ENCODE measurements at regions not wholly inside any gene's neighbourhood (a gene's known extent, or its start where the extent isn't known, plus 50 kb on each side); places are given as distances from the start of the nearest gene placed in this dataset.
A peak's percentile ranks its signal among the peaks of the same experiment; 100 is the strongest.
"Not testable (repeated sequence)": the region's sequence is repeated elsewhere in the genome, so short reads cannot be mapped to it uniquely, and the experiment has no call there.

DNA sequence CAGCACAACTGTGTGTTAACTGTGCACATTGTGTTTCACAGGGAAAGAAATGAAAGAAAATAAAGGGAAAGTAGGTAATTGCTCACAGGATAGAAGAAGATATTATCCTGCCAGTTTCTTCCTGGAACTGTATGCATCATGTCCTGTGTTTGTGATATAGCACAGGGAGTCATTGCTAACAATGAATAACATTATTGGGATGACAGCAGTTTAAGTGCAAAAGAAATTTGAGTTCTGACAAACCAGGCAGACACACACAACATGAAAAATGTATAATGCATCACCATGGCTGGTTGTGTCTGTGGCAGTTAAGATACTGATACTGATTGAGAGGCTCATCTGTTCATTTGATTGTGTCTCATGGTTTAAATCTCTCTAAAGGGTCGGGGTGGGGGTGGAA, 145.4 kb downstream of the SPATA31D1 start:
- DNase-seq (ENCODE audit: low read depth), result peak; percentile 6
- no peak overlapping the region for H3K4me3 ChIP-seq (ENCODE audit: low read length)
- TF ChIP-seq, protein P1, sequence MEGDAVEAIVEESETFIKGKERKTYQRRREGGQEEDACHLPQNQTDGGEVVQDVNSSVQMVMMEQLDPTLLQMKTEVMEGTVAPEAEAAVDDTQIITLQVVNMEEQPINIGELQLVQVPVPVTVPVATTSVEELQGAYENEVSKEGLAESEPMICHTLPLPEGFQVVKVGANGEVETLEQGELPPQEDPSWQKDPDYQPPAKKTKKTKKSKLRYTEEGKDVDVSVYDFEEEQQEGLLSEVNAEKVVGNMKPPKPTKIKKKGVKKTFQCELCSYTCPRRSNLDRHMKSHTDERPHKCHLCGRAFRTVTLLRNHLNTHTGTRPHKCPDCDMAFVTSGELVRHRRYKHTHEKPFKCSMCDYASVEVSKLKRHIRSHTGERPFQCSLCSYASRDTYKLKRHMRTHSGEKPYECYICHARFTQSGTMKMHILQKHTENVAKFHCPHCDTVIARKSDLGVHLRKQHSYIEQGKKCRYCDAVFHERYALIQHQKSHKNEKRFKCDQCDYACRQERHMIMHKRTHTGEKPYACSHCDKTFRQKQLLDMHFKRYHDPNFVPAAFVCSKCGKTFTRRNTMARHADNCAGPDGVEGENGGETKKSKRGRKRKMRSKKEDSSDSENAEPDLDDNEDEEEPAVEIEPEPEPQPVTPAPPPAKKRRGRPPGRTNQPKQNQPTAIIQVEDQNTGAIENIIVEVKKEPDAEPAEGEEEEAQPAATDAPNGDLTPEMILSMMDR (IDR thresholded peaks at IDR 0.05; ENCODE audit: insufficient read depth, low read depth, low read length, missing control alignments), result no peak

DNA sequence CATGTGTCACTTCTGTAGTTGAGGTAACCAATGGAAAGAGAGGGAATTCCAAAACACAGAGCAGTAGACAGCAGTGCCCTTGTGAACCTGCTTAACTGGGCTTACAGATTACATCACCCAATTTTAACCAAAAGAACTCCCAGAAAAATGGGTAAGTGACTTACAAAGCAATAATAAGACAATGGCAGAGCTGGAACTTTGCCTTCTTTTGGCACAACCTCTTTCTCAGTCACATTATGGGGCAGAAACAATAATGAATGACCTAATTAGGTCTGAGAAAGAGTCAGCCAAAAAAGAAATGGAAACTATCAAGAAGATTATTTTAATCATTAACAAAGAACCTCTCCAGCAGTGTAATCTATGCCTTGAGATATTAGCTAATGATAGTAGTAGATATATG, 146.5 kb downstream of the SPATA31D1 start:
- TF ChIP-seq, protein P1 (IDR thresholded peaks at IDR 0.05; ENCODE audit: insufficient read depth, low read depth, low read length, missing control alignments), result no peak
- no peak for DNase-seq (ENCODE audit: low read depth)
- no peak overlapping the region for H3K4me3 ChIP-seq (ENCODE audit: low read length)

DNA sequence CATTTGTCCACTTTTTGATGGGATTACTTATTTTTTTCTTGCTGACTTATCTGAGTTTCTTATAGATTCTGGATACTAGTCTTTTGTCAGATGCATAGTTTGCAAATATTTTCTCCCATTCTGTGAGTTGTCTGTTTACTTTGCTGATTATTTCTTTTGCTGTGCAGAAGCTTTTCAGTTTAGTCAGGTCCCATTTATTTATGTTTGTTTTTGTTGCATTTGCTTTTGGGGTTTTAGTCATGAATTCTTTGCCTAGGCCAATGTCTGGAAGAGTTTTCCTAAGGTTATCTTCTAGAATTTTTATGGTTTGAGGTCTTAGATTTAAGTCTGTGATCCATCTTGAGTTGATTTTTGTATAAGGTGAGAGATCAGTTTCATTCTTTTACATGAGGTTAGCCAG, 149.5 kb downstream of the SPATA31D1 start:
- DNase-seq (ENCODE audit: low read depth); H3K4me3 ChIP-seq (ENCODE audit: low read length): not testable (repeated sequence)

DNA sequence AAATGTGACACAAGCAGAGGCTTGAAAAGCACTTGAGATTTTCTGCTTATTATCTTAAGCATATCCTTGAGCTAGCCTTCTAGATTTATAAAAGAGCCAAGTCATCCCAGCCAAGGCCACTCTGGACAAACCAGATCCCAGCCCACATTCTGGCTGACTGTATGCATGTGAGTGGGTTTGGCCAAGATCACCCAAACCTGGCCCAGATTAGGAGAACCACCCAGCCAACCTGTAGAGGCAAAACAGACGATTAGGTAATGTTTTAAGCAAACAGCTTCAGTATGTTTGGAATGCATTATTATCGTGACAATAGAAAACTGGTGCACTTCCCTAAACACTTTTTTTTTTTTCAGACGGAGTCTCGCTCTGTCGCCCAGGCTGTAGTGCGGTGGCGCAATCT, 151.9 kb downstream of the SPATA31D1 start:
- peak; percentile 91 for DNase-seq (ENCODE audit: low read depth)
- TF ChIP-seq, protein P1 (IDR thresholded peaks at IDR 0.05; ENCODE audit: insufficient read depth, low read depth, low read length, missing control alignments), result no peak
- H3K4me3 ChIP-seq (ENCODE audit: low read length), result no peak overlapping the region

DNA sequence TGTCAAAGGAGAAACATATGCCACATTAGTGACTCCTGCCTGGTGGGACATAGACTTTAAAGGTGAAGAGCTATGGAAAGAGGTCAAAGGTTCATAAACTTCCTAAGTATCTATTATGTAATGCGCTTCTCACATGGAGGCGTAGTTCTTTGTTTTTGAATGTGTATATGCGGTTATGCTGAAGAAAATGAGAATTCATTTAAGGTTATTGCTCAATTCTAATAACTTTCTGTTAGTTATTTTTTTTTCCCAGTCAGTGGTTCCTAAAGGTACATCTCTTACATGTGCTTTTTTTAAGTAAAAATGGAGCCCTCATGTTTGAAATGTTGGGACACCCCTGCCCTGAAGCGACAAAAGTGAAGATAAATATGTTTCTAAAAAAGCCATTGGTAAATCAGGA, 156.2 kb downstream of the SPATA31D1 start:
- no peak overlapping the region for H3K4me3 ChIP-seq (ENCODE audit: low read length)
- no peak for DNase-seq (ENCODE audit: low read depth)
- TF ChIP-seq, protein P1 (IDR thresholded peaks at IDR 0.05; ENCODE audit: insufficient read depth, low read depth, low read length, missing control alignments), result no peak

DNA sequence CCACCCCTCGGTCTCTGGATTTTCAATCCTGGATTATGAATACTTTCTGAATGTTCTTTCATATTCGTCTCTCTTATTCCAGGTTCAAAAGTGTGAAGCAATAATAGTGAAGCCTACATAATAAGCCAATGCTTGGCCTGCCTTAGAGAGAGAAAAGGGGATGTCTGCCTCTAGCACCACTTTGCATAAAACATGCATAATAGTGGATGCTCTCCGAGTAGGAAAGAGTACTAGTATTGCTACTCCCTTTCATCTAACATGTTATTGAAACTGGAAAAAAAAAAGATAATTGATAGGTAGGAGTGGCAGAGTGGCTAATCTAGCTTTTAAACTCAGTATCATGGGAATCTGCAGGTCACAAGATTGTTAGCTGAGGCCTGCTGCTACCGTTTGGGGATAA, 158.1 kb downstream of the SPATA31D1 start:
- TF ChIP-seq, protein P1 (IDR thresholded peaks at IDR 0.05; ENCODE audit: insufficient read depth, low read depth, low read length, missing control alignments), result no peak
- no peak overlapping the region for H3K4me3 ChIP-seq (ENCODE audit: low read length)
- DNase-seq (ENCODE audit: low read depth), result no peak

DNA sequence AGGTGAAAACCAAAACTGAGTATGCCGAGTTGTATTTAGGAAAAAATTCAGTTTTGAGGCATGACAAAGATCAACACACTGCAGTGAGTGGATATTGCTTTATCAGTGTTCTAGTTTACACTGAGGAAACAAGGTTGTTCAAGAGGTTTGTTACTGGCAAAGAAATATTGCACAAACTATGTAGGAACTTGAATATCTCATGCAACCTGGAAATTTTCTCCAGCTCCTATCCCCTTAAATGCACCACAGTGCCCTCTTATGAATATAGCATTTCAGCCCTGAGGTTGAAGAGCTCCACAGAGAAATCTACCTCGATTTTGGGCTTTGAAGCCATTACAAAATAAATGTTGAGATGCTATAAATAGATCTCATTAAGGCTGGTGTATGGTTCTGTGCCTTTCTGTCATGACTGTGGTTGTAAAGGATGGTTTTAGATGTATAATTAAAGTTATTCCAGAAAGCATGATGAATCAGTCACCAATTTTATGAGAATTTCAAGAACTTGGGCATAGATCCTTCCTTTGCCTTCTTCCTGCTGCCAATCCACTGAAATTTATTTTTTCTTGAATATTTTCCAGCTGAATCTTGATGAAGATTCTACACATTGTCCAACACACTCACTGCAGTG, 159.3 kb downstream of the SPATA31D1 start:
- TF ChIP-seq, protein P1 (IDR thresholded peaks at IDR 0.05; ENCODE audit: insufficient read depth, low read depth, low read length, missing control alignments), result no peak
- no peak overlapping the region for H3K4me3 ChIP-seq (ENCODE audit: low read length)
- DNase-seq (ENCODE audit: low read depth), result no peak

All from epithelial cell of esophagus (primary cell).